Adrenal gland (tissue), 9 donors: ENCODE measurements at regions not wholly inside any gene's neighbourhood (a gene's known extent, or its start where the extent isn't known, plus 50 kb on each side); places are given as distances from the start of the nearest gene placed in this dataset.

Source experiments
- DNase-seq, 7 donors: peaks; one replicate each; pipeline ENCODE4 v3.0.0-alpha.2; 2019 to 2020
- H3K27ac ChIP-seq, 5 donors: fragments of 200-600 bp; sonication (generic) in 4 of 5; 1 replicate in 3 of 5; 2 replicates in 2 of 5; pipeline versions ENCODE4 v1.5.1 to v1.8.0; 2016 to 2020; ENCODE audit warnings: mild to moderate bottlenecking in 1 of 5
- H3K27me3 ChIP-seq: fragments of 200-600 bp; 2 replicates; pipeline ENCODE4 v1.8.0; 2021
- H3K36me3 ChIP-seq, 2 donors: fragments of 200-600 bp; replicated peaks in 1 of 2; 1 replicate in 1 of 2; 2 replicates in 1 of 2; pipeline versions ENCODE4 v1.5.1 to v1.8.0; 2018 to 2022
- H3K4me1 ChIP-seq, 2 donors: fragments of 200-600 bp; replicated peaks in 1 of 2; 1 replicate in 1 of 2; 2 replicates in 1 of 2; pipeline versions ENCODE4 v1.5.1 to v1.8.0; 2018 to 2021
- H3K4me3 ChIP-seq, 4 donors: fragments of 200-600 bp; sonication (generic) in 3 of 4; one replicate each; pipeline ENCODE4 v1.5.1; 2016 to 2018
- H3K9me3 ChIP-seq, 3 donors: fragments of 200-600 bp; sonication (generic) in 1 of 3; replicated peaks in 1 of 3; 1 replicate in 2 of 3; 2 replicates in 1 of 3; pipeline versions ENCODE4 v1.5.1 to v1.8.0; 2016 to 2021
- POLR2A ChIP-seq, 2 donors: fragments of 450-650 bp; IDR thresholded peaks; one replicate each; pipeline ENCODE4 v1.6.1; 2017; ENCODE audit warnings: antibody characterized with exemption in 2 of 2, mild to moderate bottlenecking in 2 of 2, moderate library complexity in 1 of 2
- WGBS, 4 donors: extraction: QIAGEN DNeasy Blood & Tissue Kit in 2 of 4; methylation state at CpG; one replicate each; pipeline versions ENCODE4 v1.1.5 to v1.1.7; 2013 to 2017; 5-methylcytosine and 5-hydroxymethylcytosine counted together
- intact Hi-C, 2 donors: fragments of 100-400 bp; cut with DNase I; formaldehyde crosslinking; loops; one replicate each; pipeline versions ENCODE4 v1.14.1 to v1.15.0; 2022 to 2023
- TF ChIP-seq, protein P1 (sequence below), 6 experiments: fragments of 450-650 bp in 4 of 6; fragments of 200-600 bp in 2 of 6; sonication (generic) in 1 of 6; IDR thresholded peaks; 1 replicate in 5 of 6; 2 replicates in 1 of 6; pipeline versions ENCODE4 v1.5.1 to v1.8.0; 2016 to 2021; ENCODE audit warnings: antibody characterized with exemption in 6 of 6, mild to moderate bottlenecking in 2 of 6, moderate library complexity in 1 of 6
- donor health status: healthy with polysubstance abuse.
- donor health status: Bipolar disorder and iron deficiency.
- donor health status: DM: yes; HTN: yes; CAD: no.
- donor health status: DM: no; HTN: no; CAD: no.
- donor health status: DM: no; HTN: no; CAD: no.

DNA sequence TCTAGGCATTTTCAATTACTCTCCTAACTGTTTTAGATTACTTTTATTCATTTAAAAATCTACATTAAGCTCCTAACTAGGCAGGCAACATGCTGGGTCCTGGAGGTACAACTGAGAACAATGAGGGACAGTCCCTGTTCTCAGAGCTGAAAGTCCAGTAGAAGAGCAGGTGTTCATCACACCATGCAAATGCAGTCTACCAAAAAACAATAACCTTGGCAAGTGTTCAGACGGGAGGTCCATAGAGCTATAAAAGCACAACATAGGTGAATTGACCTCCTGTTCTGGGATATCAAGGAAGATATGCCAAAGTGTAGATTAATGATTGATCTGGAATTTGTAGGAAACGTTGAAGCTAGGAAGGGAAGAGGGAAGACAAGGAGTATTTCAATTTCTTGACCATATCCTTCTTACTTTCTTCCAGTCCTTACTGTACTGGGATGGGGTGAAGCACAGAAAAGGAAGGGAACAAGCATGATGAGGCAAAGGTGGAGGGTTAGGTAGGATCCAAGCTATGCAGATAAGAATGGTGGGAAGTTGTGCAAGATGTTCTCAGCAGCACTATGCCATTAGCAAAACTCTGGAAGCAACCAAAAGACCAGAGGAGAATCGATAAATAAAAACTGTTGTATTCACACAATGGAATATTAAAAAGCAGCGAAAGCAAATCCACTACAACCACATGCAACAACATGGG, 485.7 kb upstream of the JARID2 start:
- no peaks in the 10 kb centered on the region for H3K4me1 ChIP-seq
- WGBS, 4 donors = 81 to 87% (median 87%) methylated on average over 4 of the region's 4 CpGs
- H3K36me3 ChIP-seq = no peaks in the 10 kb centered on the region
- H3K27ac ChIP-seq = no peak overlapping the region
- no peaks in the 10 kb centered on the region for H3K27me3 ChIP-seq
- TF ChIP-seq POLR2A (IDR thresholded peaks at IDR 0.05) = no peak
- TF ChIP-seq, protein P1, sequence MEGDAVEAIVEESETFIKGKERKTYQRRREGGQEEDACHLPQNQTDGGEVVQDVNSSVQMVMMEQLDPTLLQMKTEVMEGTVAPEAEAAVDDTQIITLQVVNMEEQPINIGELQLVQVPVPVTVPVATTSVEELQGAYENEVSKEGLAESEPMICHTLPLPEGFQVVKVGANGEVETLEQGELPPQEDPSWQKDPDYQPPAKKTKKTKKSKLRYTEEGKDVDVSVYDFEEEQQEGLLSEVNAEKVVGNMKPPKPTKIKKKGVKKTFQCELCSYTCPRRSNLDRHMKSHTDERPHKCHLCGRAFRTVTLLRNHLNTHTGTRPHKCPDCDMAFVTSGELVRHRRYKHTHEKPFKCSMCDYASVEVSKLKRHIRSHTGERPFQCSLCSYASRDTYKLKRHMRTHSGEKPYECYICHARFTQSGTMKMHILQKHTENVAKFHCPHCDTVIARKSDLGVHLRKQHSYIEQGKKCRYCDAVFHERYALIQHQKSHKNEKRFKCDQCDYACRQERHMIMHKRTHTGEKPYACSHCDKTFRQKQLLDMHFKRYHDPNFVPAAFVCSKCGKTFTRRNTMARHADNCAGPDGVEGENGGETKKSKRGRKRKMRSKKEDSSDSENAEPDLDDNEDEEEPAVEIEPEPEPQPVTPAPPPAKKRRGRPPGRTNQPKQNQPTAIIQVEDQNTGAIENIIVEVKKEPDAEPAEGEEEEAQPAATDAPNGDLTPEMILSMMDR (IDR thresholded peaks at IDR 0.05) = no peak
- no peak for DNase-seq
- intact Hi-C loops = no loop called here
- no peaks in the 10 kb centered on the region for H3K9me3 ChIP-seq
- no peak overlapping the region for H3K4me3 ChIP-seq

DNA sequence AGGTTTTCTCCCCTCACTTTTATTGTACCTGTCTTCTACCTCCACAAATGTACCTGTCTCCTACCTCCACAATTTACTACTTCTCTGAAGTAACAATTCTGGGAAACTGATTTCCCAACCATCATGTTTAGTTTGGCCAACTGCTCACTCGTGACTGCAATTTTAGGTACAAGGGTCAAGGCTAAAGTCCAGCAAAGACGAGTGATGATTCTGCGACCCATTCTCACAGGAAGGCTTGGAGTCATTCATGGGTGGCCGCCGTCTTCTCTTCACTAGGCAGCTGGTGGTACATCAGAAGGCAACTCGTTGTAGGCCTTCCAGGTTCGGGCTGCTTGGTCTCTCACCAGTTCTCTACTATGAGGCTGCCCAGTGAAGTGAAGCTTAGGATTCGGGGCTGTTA, 483.8 kb upstream of the JARID2 start:
- no peak for DNase-seq
- H3K27me3 ChIP-seq = no peaks in the 10 kb centered on the region
- no peaks in the 10 kb centered on the region for H3K36me3 ChIP-seq
- 78 to 85% (median 81%) methylated on average over 8 of the region's 8 CpGs for WGBS, 4 donors
- intact Hi-C loops = no loop called here
- no peak overlapping the region for H3K4me3 ChIP-seq
- H3K4me1 ChIP-seq = no peaks in the 10 kb centered on the region
- TF ChIP-seq, protein P1 (IDR thresholded peaks at IDR 0.05) = no peak
- TF ChIP-seq POLR2A (IDR thresholded peaks at IDR 0.05) = no peak
- no peaks in the 10 kb centered on the region for H3K9me3 ChIP-seq
- H3K27ac ChIP-seq = no peak overlapping the region

DNA sequence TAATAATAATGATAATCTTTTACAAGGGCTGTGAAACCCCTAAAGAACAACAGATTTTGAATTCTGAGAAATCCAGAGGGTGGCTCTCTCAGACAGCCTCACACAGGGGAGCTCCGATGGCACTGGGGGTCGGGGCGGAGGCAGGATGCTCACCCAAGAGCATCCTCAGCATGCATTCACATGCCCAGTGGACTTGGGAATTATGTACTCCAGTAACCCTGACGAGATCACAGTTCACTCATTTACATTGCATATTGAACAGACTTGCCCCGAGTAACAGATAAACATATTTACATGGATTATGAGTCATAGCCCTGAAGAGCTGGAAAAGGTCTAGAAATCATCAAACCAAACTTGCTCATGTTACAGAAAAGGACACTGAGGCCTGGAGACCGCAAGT, 482.7 kb upstream of the JARID2 start:
- no peaks in the 10 kb centered on the region for H3K9me3 ChIP-seq
- DNase-seq = no peak
- H3K4me3 ChIP-seq = no peak overlapping the region
- intact Hi-C loops = no loop called here
- no peak overlapping the region for H3K27ac ChIP-seq
- TF ChIP-seq, protein P1 (IDR thresholded peaks at IDR 0.05) = no peak
- TF ChIP-seq POLR2A (IDR thresholded peaks at IDR 0.05) = no peak
- WGBS, 4 donors = 71 to 80% (median 79%) methylated on average over 6 of the region's 6 CpGs
- no peaks in the 10 kb centered on the region for H3K36me3 ChIP-seq
- no peaks in the 10 kb centered on the region for H3K27me3 ChIP-seq
- no peaks in the 10 kb centered on the region for H3K4me1 ChIP-seq

DNA sequence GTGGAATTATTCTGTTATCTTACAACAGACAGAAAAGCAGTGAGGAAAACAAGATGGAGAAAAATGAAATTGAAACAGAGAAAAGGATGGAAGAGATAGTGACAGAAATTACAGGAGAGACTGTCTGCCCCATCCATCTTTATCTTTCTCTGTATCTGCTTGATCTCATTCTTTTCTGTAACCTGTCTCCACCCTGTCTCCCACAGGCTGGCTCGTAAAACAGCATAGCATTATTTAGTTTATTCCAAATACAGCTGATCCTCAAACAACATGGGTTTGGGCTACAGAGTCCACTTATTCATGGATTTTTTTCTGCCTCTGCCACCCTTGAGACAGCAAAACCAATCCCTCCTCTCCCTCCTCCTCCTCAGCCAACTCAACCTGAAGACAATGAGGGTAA, 482.3 kb upstream of the JARID2 start:
- H3K36me3 ChIP-seq = no peaks in the 10 kb centered on the region
- 86 to 96% (median 90%) methylated on average over 1 of the region's 1 CpG for WGBS, 4 donors
- no peaks in the 10 kb centered on the region for H3K9me3 ChIP-seq
- no peak for DNase-seq
- no peaks in the 10 kb centered on the region for H3K27me3 ChIP-seq
- TF ChIP-seq, protein P1 (IDR thresholded peaks at IDR 0.05) = no peak
- no peak for TF ChIP-seq POLR2A (IDR thresholded peaks at IDR 0.05)
- H3K27ac ChIP-seq = no peak overlapping the region
- no peaks in the 10 kb centered on the region for H3K4me1 ChIP-seq
- intact Hi-C loops = no loop called here
- no peak overlapping the region for H3K4me3 ChIP-seq
